GM12878 (cell line): ENCODE measurements at regions not wholly inside any gene's neighbourhood (a gene's known extent, or its start where the extent isn't known, plus 50 kb on each side); places are given as distances from the start of the nearest gene placed in this dataset.

Experiments
- ATAC-seq: fragments of 200-7000 bp; cut with Tn5 transposase; 3 replicates; pipeline ENCODE4 v1.9.1; 2020; ENCODE audit warnings: mild to moderate bottlenecking, moderate library complexity
- BruUV-seq: library from RNA; stranded (reverse); fragments of 400-500 nt; replicated peaks from 2 replicates; lab custom pipeline; 2021; lab: Mats Ljungman, UMichigan
- CTCF ChIA-PET: fragments of 300-600 bp; sonication (Branson Sonifier 250); formaldehyde crosslinking; extraction: SDS; loops from one replicate; lab custom pipeline; 2021; ENCODE audit warnings: inconsistent platforms; lab: Yijun Ruan, JAX
- POLR2A ChIA-PET: fragments of 350-600 bp; formaldehyde crosslinking; extraction: SDS; loops from one replicate; lab custom pipeline; 2021; ENCODE audit warnings: inconsistent platforms; lab: Charles Lee
- RAD21 ChIA-PET: fragments of 300-600 bp; sonication (Branson Sonifier 250); formaldehyde crosslinking; loops from one replicate; lab custom pipeline; 2023; ENCODE audit warnings: antibody characterized with exemption; ENCODE audit not compliant: unreplicated experiment; lab: Charles Lee
- SMC1A ChIA-PET: fragments of 300-600 bp; sonication (Branson Sonifier 250); formaldehyde crosslinking; loops from one replicate; lab custom pipeline; 2023; ENCODE audit not compliant: unreplicated experiment, uncharacterized antibody; lab: Charles Lee
- DNase-seq: peaks from one replicate; pipeline ENCODE4 v3.0.0-alpha.2; 2011; ENCODE audit warnings: low read depth, low spot score
- FAIRE-seq: peaks from 3 replicates; lab custom pipeline; 2011; peaks lifted over from hg19 to GRCh38; lab: Jason Lieb, UNC
- H2AFZ ChIP-seq: 2 replicates; pipeline ENCODE4 v1.6.0; 2011; ENCODE audit warnings: low read depth, low read length, control low read depth; ENCODE audit not compliant: control insufficient read depth
- H3K27ac ChIP-seq: 2 replicates; pipeline ENCODE4 v1.5.1; 2011; ENCODE audit warnings: control low read depth; ENCODE audit not compliant: control insufficient read depth, insufficient read depth
- H3K27me3 ChIP-seq, 2 experiments: replicated peaks in 1 of 2; 2 replicates each; pipeline versions ENCODE4 v1.6.0 to v1.6.1; 2011; ENCODE audit warnings: low read length in 1 of 2; ENCODE audit not compliant: control insufficient read depth in 2 of 2, insufficient read depth in 2 of 2
- H3K36me3 ChIP-seq, 2 experiments: 2 replicates each; pipeline ENCODE4 v1.5.1; 2011; ENCODE audit warnings: low read length in 1 of 2; ENCODE audit not compliant: control insufficient read depth in 2 of 2, insufficient read depth in 2 of 2
- H3K4me1 ChIP-seq: 2 replicates; pipeline ENCODE4 v1.6.1; 2011; ENCODE audit warnings: mild to moderate bottlenecking, low read length, moderate library complexity, mixed read lengths; ENCODE audit not compliant: control insufficient read depth, insufficient read depth
- H3K4me2 ChIP-seq: 2 replicates; pipeline ENCODE4 v1.6.0; 2011; ENCODE audit warnings: control low read depth; ENCODE audit not compliant: control insufficient read depth, insufficient read depth
- H3K4me3 ChIP-seq: fragments of 200-600 bp; sonication (generic); 2 replicates; pipeline ENCODE4 v1.5.1; 2016
- H3K79me2 ChIP-seq: 2 replicates; pipeline ENCODE4 v1.6.0; 2011; ENCODE audit warnings: low read length; ENCODE audit not compliant: control insufficient read depth, insufficient read depth
- H3K9ac ChIP-seq: 2 replicates; pipeline ENCODE4 v1.8.0; 2011; ENCODE audit warnings: low read length, control low read depth, mixed read lengths; ENCODE audit not compliant: control insufficient read depth, insufficient read depth
- H3K9me3 ChIP-seq: replicated peaks from 3 replicates; pipeline ENCODE4 v1.5.1; 2011; ENCODE audit warnings: mild to moderate bottlenecking, low read length; ENCODE audit not compliant: control insufficient read depth, insufficient read depth
- H4K20me1 ChIP-seq: 2 replicates; pipeline ENCODE4 v1.6.0; 2011; ENCODE audit not compliant: control insufficient read depth, insufficient read depth
- HSF1 ChIP-seq: fragments of 150-350 bp; IDR thresholded peaks from 2 replicates; pipeline ENCODE4 v1.6.1; 2014; ENCODE audit warnings: mild to moderate bottlenecking, low read depth, low read length
- IKZF2 ChIP-seq, 2 experiments: fragments of 450-650 bp; IDR thresholded peaks; 2 replicates each; pipeline ENCODE4 v1.6.1; 2017; ENCODE audit warnings: mild to moderate bottlenecking in 2 of 2, moderate library complexity in 2 of 2
- MAX ChIP-seq: IDR thresholded peaks from 2 replicates; pipeline ENCODE4 v1.6.1; 2012; ENCODE audit warnings: low read depth, low read length, improper control_type of control experiment
- MTA2 ChIP-seq: fragments of 450-650 bp; IDR thresholded peaks from 2 replicates; pipeline ENCODE4 v1.6.1; 2016; ENCODE audit warnings: low read depth, mild to moderate bottlenecking, moderate library complexity
- NFIC ChIP-seq: IDR thresholded peaks from 2 replicates; pipeline ENCODE4 v1.6.1; 2012; ENCODE audit warnings: low read depth, mild to moderate bottlenecking, inconsistent platforms, low read length, moderate library complexity
- RAD51 ChIP-seq: fragments of 450-650 bp; IDR thresholded peaks from 2 replicates; pipeline ENCODE4 v1.6.1; 2016; ENCODE audit warnings: moderate library complexity, mild to moderate bottlenecking, inconsistent platforms
- RELB ChIP-seq: fragments of 450-650 bp; IDR thresholded peaks from 2 replicates; pipeline ENCODE4 v1.6.1; 2017; ENCODE audit warnings: low read depth, mild to moderate bottlenecking, moderate library complexity
- RUNX3 ChIP-seq: IDR thresholded peaks from 2 replicates; pipeline ENCODE4 v1.6.1; 2012; ENCODE audit warnings: low read length, inconsistent platforms
- SMAD1 ChIP-seq: fragments of 450-650 bp; IDR thresholded peaks from 2 replicates; pipeline ENCODE4 v1.6.1; 2018; ENCODE audit warnings: mild to moderate bottlenecking, low read depth; ENCODE audit not compliant: partially characterized antibody
- SPI1 ChIP-seq: IDR thresholded peaks from 2 replicates; pipeline ENCODE4 v1.6.1; 2011; ENCODE audit warnings: low read depth, mild to moderate bottlenecking, low read length, moderate library complexity, borderline replicate concordance; ENCODE audit not compliant: insufficient read depth
- SREBF2 ChIP-seq: IDR thresholded peaks from 2 replicates; pipeline ENCODE4 v1.6.1; 2012; ENCODE audit warnings: mild to moderate bottlenecking, low read length
- TAF1 ChIP-seq: IDR thresholded peaks from 2 replicates; pipeline ENCODE4 v1.6.1; 2011; ENCODE audit warnings: mild to moderate bottlenecking, low read depth, low read length, borderline replicate concordance
- TCF12 ChIP-seq: IDR thresholded peaks from 2 replicates; pipeline ENCODE4 v1.6.1; 2011; ENCODE audit warnings: low read depth, mild to moderate bottlenecking, low read length
- ZBTB33 ChIP-seq: fragments of 450-650 bp; IDR thresholded peaks from 2 replicates; pipeline ENCODE4 v1.6.1; 2017; ENCODE audit warnings: mild to moderate bottlenecking
- WGBS: methylation state at CpG from one replicate; pipeline ENCODE4 v1.1.6; 2016; ENCODE audit warnings: low lambda C conversion rate; ENCODE audit not compliant: insufficient replicate concordance, insufficient coverage; ENCODE audit errors: missing lambda C conversion rate; 5-methylcytosine and 5-hydroxymethylcytosine counted together
- in situ Hi-C: fragments of 300-500 bp; cut with MboI; formaldehyde crosslinking; loops from 9 replicates; pipeline ENCODE4 v1.14.3; 2018; ENCODE audit warnings: mixed read lengths
- intact Hi-C: fragments of 100-400 bp; cut with micrococcal nuclease; formaldehyde crosslinking; loops from one replicate; pipeline ENCODE4 v1.14.2; 2022; ENCODE audit not compliant: unreplicated experiment

- WGBS = 0% methylated on average over 4 of the region's 4 CpGs
- ChIA-PET SMC1A (interaction anchor here (0.6 kb wide), 1 partner anchor 8 kb away, joined by 3 read pairs; no protein-coding TSS in a partner anchor), RAD21 (no interaction called here), POLR2A (no interaction called here), CTCF (interaction anchor here (0.6 to 1.7 kb wide), 3 partner anchors 11 to 1247 kb away, joined by 3 read pairs; no protein-coding TSS in a partner anchor)
- no peaks in the 10 kb centered on the region for H3K79me2 ChIP-seq
- no TSS peak for BruUV-seq
- no peak overlapping the region for H3K9ac ChIP-seq
- ATAC-seq (no peak), DNase-seq (no peak), FAIRE-seq (no peak)
- no peaks in the 10 kb centered on the region; a peak in 1 of 4 replicates for H3K27me3 ChIP-seq
- H3K4me3 ChIP-seq = no peak overlapping the region
- no peaks in the 10 kb centered on the region for H4K20me1 ChIP-seq
- no peak for TF ChIP-seq SMAD1
- TF ChIP-seq HSF1 = no peak
- TF ChIP-seq SREBF2 = no peak
- no peak for TF ChIP-seq MTA2
- no peak for TF ChIP-seq SPI1
- TF ChIP-seq TAF1 = no peak
- TF ChIP-seq RELB = no peak
- TF ChIP-seq MAX = no peak
- TF ChIP-seq ZBTB33 = no peak
- no peak for TF ChIP-seq TCF12
- no peak for TF ChIP-seq IKZF2 (IDR thresholded peaks at IDR 0.05)
- no peak for TF ChIP-seq RUNX3
- TF ChIP-seq NFIC = no peak
- TF ChIP-seq RAD51 = no peak
- in situ Hi-C loops (no loop called here), intact Hi-C loops (no loop called here)
- H3K4me2 ChIP-seq = no peak overlapping the region
- H3K4me1 ChIP-seq = no peaks in the 10 kb centered on the region
- no peaks in the 10 kb centered on the region for H3K9me3 ChIP-seq
- no peaks in the 10 kb centered on the region for H3K36me3 ChIP-seq
- no peak overlapping the region for H2AFZ ChIP-seq
- H3K27ac ChIP-seq = no peak overlapping the region
These were observed 404.6 kb downstream of the MED13L start for GRCh38 chr12:115872919-115873357.
